Body of pancreas (tissue), 4 donors: ENCODE measurements at regions not wholly inside any gene's neighbourhood (a gene's known extent, or its start where the extent isn't known, plus 50 kb on each side); places are given as distances from the start of the nearest gene placed in this dataset.

ENCODE experiments used
- CTCF ChIP-seq, 7 experiments: fragments of 450-650 bp in 4 of 7; fragments of 200-600 bp in 3 of 7; sonication (generic) in 3 of 7; IDR thresholded peaks; one replicate each; pipeline ENCODE4 v1.5.1; 2016 to 2019; ENCODE audit warnings: antibody characterized with exemption in 7 of 7
- POLR2A ChIP-seq, 3 donors: fragments of 450-650 bp; IDR thresholded peaks; one replicate each; pipeline ENCODE4 v1.6.1; 2016; ENCODE audit warnings: antibody characterized with exemption in 3 of 3, mild to moderate bottlenecking in 2 of 3

- TF ChIP-seq CTCF (IDR thresholded peaks at IDR 0.05) (no peak), POLR2A (IDR thresholded peaks at IDR 0.05) (no peak)
These were observed 67.6 kb upstream of the TSPAN2 start for GRCh38 chr1:115156826-115157468.
